ENCODE measurements at regions not wholly inside any gene's neighbourhood (a gene's known extent, or its start where the extent isn't known, plus 50 kb on each side); places are given as distances from the start of the nearest gene placed in this dataset.
"Not testable (repeated sequence)": the region's sequence is repeated elsewhere in the genome, so short reads cannot be mapped to it uniquely, and the experiment has no call there.

GRCh38 chr9:104195142-104195541, 101.0 kb downstream of the SMC2 start:
- not testable (repeated sequence) for FAIRE-seq

GRCh38 chr9:104200456-104200994, 106.4 kb downstream of the SMC2 start:
- FAIRE-seq: no peak

GRCh38 chr9:104206766-104207165, 112.7 kb downstream of the SMC2 start:
- no peak for FAIRE-seq

- no peak for FAIRE-seq
Observed at GRCh38 chr9:104209387-104209786, 115.3 kb downstream of the SMC2 start.

GRCh38 chr9:104227108-104227507, 133.0 kb downstream of the SMC2 start:
- FAIRE-seq: no peak

DNA sequence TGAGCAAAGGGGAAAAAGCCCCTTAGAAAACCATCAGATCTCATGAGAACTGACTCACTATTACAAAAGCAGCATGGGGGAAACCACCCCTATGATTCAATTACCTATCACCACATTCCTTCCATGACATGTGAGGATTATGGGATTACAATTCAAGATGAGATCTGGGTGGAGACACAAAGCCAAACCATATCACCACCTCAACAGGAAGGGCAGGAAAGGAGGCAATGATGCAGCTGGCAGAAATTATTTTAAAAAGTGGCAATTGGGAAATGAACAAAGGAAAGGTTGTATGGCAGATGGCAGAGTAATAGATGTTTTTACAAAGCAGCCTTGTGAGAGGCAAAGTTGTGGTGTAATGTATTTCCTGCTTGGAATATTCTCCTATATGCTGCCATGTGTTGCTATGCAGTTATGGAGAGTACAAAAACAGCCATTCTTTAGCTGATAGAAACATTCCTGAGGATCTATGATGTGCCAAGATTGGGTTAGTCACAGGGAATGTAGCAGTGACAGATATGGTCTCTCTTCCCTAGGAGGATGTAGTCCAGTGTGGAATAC, 138.8 kb downstream of the SMC2 start:
- no peak for FAIRE-seq

- FAIRE-seq: no peak
Observed at GRCh38 chr9:104233366-104233765, 139.3 kb downstream of the SMC2 start.

DNA sequence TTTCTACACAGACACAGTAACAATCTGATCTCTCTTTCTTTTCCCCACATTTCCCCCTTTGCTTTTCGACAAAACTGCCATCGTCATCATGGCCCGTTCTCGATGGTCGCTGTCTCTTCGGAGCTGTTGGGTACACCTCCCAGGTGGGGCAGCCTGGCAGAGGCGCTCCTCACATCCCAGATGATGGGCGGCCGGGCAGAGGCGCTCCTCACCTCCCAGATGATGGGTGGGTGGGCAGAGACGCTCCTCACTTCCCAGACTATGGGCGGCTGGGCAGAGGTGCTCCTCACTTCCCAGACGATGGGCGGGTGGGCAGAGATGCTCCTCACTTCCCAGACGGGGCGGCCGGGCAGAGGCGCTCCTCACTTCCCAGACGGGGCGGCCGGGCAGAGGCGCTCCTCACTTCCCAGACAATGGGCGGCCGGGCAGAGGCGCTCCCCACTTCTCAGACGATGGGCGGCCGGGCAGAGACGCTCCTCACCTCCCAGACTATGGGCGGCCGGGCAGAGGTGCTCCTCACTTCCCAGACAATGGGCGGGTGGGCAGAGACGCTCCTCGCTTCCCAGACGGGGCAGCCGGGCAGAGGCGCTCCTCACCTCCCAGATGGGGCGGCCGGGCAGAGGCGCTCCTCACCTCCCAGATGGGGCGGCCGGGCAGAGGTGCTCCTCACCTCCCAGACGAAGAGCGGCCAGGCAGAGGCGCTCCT, 140.7 kb downstream of the SMC2 start:
- FAIRE-seq: not testable (repeated sequence)

- FAIRE-seq: not testable (repeated sequence)
Observed at GRCh38 chr9:104235347-104236120, 141.4 kb downstream of the SMC2 start.

GRCh38 chr9:104238668-104239067, 144.6 kb downstream of the SMC2 start:
- FAIRE-seq: no peak

- FAIRE-seq: no peak
Observed at GRCh38 chr9:104240890-104241289, 146.8 kb downstream of the SMC2 start.

- FAIRE-seq: no peak
Observed at GRCh38 chr9:104245925-104246324, 151.8 kb downstream of the SMC2 start.

GRCh38 chr9:104247899-104248460, 153.9 kb downstream of the SMC2 start:
- no peak for FAIRE-seq

DNA sequence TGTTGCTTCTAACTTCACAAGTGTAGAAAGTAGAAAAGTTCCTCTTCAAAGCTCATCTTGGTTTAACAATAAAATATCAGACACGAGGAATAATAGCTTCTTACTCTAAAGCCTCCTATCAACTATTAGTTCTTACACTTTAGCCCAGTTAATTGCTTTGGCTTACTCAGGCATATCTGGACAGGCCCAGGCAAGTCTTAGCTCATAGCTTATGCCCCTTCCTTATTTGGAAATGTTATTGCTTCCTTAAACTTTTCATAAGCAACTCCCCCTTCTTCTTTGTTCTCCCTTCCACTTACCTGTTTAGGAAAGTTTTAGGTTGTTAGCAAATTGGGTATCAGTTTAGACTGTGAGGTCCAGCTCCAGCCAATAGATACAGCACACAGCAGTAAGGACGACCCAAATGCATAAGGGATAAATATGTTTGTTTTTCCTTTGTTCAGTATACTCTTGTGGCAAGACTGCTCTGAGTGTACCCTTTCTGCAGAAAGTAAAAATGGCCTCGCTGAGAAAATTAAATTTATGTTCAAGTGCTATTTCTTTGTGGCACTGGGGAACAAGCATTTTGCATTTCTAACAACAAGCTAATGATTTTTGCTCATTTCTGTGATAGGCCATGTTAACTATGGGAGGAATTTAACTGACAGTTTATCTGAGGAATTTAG, 162.1 kb downstream of the SMC2 start:
- FAIRE-seq: no peak

GRCh38 chr9:104256696-104257062, 162.6 kb downstream of the SMC2 start:
- no peak for FAIRE-seq

GRCh38 chr9:104258296-104259011, 164.3 kb downstream of the SMC2 start:
- no peak for FAIRE-seq

DNA sequence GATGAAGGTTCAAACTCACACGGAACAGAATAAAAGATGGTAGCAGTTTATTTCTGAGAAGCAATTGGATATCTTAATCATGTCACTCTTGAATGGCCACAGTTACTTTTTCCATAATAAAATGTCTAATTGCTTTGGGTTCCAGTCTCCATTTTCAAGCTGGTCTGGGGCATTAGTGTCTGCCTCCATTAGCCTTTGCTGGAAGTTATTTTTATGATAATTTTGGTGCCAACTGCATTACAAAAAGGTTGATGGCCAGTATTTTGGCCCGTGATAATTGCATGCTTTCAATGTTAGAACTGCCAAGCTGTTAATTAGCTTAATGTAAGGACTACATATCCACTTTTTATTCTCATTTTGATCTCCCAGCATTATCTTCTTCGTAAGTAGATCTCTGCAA, 165.9 kb downstream of the SMC2 start:
- FAIRE-seq: no peak

GRCh38 chr9:104263942-104264341, 169.8 kb downstream of the SMC2 start:
- FAIRE-seq: no peak

- no peak for FAIRE-seq
Observed at GRCh38 chr9:104264431-104264830, 170.3 kb downstream of the SMC2 start.

DNA sequence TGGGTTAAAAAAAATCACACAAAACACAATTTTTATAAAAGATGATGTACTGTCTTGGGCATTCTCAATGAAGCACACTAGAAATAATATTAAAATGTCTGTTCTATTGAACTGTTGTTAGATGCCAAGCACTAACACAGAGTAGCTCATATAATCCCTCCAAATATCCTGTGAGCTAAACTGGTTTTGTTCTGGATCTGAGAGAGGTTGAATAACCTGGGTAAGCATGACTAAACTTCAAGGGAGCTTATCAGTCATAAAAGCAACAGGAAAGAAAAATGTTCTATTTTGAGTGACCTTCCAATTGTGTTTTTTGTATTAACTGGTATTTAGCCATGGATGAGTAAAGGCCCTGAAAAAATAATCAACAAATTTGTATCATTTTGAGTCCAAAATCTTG, 175.3 kb downstream of the SMC2 start:
- FAIRE-seq: no peak

DNA sequence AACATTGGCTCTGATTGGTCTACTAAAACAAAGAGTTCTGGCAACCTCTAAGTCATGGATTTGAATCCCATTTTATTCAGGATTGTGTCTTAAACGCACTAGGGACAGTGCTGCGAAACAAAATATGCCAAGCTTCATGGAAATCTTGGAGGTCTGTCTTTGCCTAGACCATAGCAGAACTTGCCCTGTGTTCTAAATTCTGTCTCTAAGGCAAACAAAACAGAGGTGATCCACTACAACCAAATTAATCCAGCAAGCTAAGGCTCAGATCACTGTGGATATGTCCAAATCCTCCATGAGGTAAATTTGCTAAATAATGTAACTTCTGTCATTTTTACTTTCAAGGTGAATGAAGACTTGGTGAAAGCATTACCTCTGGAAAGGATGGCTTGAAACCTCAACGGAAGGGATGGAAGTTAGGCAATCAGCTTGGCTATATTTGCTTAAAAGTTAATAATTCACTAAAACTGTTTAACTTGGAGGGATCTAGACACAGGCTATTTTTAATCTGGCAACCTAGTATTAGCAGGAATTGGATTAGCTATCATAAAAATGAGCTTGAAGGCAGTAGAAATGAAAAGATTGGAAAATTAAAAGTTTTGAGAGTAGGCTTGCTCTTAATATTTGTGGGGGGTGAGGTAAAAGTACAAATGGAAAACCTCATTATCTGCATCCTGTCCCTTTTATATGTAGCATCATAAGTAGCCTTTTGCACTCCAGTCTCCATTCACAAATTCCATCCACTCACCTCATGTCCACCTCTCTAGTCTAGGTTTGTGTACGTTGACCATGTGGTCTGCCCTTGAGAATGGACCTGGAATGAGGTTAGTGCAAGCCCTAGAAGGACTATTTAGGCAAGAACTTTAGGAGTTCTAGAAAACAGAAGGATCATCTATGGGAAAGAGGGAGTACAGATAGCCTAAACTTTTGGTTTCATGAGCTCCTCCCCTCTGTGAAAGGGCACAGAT, 176.2 kb downstream of the SMC2 start:
- FAIRE-seq: no peak
